HG03558 (cell line): ENCODE measurements at regions not wholly inside any gene's neighbourhood (a gene's known extent, or its start where the extent isn't known, plus 50 kb on each side); places are given as distances from the start of the nearest gene placed in this dataset.
"Not testable (repeated sequence)": the region's sequence is repeated elsewhere in the genome, so short reads cannot be mapped to it uniquely, and the experiment has no call there.

Experiments used
- ATAC-seq: cut with Tn5 transposase; IDR thresholded peaks from one replicate; pipeline ENCODE4 v1.9.1; 2021; ENCODE audit warnings: moderate number of reproducible peaks; ENCODE audit not compliant: unreplicated experiment; ENCODE audit errors: extremely low read depth

DNA sequence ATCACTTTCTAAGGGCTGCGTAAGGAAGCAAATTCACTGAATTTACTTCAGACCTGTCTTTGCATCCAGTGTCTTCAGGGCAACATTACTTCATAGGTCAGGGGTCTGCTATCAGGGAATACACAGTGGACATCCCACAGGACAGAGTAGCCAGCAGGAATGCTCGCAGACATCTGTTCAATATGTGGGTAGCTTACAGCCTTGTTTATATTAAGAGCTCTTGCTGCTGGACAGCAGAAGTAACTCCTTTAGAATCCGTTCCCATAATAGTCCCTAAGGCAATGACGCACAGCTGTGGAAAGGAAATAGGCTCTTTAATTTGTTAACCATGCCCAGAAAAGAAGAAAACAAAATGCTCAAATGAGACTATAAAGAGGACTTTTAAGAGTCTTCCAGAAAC, 198.7 kb downstream of the MOXD1 start:
- ATAC-seq = no peak

GRCh38 chr6:132199343-132199742, 201.9 kb downstream of the MOXD1 start:
- no peak for ATAC-seq

DNA sequence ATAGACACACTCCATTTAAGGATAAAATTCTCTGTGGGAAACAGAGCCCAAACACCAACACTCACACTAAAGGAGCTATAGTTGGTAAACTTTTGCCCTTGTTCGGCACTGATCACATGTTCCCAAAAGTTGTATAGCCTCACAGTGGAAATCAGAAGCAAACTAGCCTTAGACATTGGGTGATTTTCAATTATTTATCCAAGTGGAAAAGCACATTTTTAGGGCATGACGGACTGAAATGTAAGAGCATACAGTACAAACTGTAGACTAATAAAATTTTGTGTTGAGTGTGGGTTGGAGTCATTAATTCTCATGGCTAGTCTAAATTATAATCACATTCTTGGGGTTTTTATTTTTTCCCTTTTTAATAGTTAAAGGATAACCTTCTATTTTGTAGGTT, 202.4 kb downstream of the MOXD1 start:
- no peak for ATAC-seq

- no peak for ATAC-seq
These were observed 203.2 kb downstream of the MOXD1 start for GRCh38 chr6:132198040-132198439.

DNA sequence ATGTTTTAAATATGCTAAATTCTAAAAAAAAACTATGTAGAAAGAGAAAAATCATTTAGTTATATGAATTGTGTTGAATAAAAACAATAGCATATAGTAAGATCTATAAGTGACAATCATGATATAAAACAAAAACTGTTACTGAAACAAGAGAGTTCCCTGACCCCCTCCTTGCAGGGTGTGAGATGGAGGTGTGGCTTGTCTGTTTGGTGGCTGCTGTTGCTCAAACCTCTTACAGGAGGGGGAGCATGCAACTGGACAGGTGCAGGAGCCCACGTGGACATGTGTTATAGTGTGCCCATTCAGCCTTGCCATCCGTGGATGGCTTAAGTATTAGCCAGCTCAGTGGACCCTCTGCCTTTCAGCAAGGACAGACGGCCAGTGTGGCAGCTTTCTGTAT, 206.7 kb downstream of the MOXD1 start:
- ATAC-seq = no peak

DNA sequence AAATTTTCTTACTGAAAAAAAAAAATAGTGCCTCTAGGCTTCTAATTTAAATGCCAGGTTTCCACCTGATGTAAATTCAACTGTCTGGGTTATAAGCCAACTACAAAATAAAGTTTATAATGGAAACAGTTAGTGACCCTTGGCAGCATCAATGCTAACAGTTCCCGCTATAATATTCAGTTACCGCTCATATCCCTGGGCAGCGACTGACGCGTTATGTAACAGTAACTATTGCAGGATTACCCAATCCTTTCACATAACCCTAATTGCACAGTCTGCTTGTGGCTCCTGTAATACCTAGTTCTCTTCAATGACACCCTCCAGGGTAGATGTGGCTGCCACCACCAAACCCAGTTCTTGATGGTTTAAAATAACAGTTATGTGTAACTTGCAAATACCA, 208.6 kb downstream of the MOXD1 start:
- no peak for ATAC-seq

DNA sequence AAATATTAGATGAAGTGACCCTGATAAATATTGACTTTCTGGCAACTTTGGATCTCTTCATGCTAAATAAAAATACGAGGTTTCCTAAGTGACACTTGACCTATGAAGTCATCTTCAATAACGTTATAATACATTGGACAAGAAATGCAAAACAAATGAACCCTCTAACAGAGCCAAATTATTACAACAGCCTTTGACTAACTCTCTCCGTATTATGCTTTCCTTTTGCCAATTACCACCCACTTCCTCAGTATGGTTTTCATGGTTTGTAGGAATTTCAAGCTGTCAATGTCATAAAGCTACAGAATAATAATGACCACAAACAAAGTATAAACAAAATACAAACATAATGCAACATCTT, 210.5 kb downstream of the MOXD1 start:
- ATAC-seq = no peak

- ATAC-seq = no peak
These were observed 211.0 kb downstream of the MOXD1 start for GRCh38 chr6:132190097-132190814.

DNA sequence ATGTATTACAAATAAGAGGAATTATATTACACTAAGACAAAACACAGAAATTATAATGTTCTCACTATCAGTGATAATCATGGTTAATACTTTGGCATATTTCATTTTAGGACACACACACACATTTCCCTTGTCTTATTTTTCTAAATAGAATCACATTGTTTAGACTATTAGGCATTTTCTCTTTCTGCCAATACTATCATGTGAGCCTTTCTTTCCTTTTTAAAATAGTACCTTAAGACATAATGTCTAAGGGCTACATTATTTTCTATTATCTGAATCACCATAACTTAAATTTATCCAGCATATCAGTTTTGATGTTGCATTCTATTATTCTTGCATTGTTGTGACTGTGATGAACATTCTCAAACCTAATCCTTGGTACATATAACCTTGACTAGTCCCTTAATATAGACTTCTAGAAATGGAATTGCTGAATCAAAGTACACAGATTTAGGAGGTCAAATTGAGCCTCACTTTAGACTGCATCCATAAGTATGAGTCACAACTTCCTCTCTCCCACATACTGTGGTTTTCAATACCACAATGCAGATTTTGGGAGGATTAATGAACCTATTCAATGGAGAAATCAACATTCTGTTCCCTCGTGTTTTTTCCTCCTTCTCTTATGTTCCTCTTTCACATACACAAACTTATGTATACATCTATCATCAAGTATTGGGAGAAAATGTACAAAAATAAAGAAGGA, 212.6 kb downstream of the MOXD1 start:
- no peak for ATAC-seq

DNA sequence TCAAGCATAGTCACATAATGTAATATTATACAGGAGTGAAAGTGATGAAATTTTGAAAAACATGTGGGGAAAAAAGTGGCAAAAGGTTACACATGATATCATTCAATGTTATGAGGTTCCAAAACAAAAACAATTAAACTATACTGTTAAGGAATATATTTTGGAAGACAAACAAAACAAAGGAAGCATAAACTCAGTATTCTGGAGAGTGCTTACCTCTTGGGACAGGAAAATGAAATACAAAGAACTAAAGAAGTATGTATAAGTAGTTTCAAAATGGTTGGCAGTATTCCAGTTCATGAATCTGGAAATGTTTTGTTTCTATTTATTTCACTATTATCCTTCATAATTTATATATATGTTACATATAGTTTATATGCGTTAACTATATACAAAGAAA, 213.5 kb downstream of the MOXD1 start:
- ATAC-seq = no peak

GRCh38 chr6:132184966-132185365, 216.3 kb downstream of the MOXD1 start:
- ATAC-seq = not testable (repeated sequence)

GRCh38 chr6:132179955-132180354, 221.3 kb downstream of the MOXD1 start:
- ATAC-seq = no peak

DNA sequence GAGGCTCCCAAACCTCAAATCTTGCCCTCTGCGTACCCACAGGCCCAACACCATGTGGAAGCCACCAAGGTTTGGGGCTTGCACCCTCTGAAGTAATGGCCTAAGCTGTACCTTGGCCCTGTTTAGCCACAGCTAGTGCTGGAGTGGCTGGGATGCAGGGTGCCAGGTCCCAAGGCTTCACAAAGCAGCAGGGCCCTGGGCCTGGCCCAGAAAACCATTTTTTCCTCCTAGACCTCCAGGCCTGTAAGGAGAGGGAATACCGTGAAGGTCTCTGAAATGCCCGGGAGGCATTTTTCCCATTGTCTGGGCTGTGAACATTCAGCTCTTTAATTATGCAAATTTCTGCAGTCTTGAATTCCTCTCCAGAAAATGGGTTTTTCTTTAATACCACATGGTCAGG, 223.7 kb upstream of the CCN2 start:
- ATAC-seq = no peak

DNA sequence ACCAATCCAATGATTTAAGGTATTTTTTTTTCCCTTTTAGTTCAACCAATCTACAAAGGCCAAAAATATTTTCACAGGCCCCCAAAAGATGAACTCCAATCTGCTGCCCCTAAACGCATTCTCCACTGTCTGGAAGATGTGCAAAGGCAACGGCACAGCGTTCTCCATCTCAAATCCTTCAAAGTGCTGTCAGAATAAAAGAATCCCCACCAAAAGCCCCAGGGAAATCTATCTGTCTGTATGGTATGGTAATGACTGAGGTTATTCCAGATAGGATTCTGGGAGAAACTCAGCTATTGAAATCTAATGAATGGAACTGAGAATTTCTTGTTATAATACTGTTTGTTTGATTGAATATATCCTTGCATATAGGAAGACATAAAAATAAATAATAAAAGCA, 217.8 kb upstream of the CCN2 start:
- no peak for ATAC-seq

DNA sequence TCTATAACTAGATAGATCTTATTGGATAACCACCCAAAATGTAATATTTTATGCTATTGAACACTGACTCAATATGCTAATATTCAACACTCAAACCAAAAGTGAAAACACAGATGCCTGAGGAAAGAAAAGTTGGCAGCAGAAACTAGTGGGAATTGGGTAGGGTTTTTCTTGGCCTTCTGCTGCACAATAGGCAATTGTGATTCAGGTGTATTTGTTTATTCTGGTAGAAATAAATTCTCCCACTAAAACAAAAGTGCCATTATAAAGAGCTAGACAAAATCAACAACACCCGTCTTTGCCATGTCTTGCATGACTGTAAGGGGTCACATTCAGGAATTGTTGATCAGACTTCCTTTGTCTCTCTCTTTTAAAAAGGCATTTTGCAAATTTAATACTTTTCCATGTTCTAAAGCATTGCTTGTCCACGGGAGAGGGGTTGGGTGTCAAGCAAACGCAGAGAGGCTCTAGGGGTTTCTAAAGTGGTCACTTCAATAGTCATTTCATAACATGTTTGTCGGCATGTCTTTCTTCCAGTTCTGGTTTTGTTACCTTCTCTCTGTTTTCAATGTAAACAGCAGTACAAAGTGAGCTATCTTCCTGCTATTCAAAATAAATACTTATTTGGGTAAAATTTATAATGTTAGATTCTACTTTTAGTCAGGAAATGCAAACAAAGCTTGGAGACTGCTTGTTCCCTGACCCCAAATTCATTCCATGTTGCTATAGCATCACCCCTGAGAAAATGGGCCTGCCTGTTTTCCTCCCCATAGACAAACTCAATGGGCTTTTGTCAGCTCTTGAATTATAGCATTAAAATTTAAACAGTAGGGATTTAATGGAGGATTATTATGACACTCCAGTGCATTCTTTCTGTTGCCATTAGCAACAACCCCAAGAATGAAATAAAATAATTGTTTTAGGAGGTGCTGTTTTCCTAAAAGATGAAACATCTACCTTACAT, 217.0 kb upstream of the CCN2 start:
- ATAC-seq = no peak

DNA sequence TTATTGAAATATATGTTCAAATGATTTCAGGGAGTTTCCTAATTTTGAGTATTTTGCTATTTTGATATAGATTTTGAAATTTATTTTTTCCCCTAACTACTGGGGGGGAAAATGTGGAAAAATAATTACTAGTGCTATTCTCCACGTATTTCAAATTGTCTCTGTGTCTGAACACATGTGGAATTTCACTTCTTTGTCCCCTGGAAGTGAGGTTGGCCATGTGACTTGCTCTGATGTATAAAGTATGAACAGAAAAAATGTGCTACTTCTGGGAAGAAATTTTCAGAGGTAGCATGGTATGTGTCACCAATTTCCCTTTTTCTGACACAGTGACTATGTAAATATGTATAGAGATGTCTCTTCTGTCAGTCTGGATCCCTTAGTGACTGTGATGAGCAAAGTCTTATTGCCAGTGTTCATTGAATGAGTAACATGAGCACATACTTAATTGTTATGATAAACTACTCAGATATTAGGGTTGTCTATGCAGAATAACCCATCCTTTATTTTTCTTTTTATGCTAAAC, 215.4 kb upstream of the CCN2 start:
- ATAC-seq = no peak

GRCh38 chr6:132165677-132166076, 214.5 kb upstream of the CCN2 start:
- no peak for ATAC-seq

- no peak for ATAC-seq
These were observed 210.1 kb upstream of the CCN2 start for GRCh38 chr6:132161283-132161682.

GRCh38 chr6:132153221-132153898, 202.2 kb upstream of the CCN2 start:
- no peak for ATAC-seq

DNA sequence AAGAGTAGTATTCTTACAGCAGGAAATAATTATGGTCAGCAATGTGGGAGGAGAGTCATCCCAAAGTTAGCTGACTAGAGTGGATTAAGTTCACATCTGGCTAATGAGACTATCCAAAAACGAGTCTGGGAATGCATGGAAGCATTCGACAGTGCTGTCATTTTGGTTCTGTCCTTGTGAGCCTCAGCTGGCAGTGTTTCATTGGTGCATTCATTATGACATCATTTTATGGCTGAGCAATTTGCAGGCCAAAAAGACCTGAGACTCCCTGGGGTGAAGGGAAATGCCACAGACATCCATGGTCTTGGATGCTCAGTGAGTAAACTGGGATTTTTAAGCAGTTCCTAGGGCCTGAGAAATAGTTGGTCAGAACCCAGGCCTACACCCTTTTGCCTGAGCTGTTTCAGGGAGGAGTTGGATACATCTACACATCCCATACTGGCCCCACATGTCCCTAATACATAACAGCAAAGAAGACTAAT, 196.4 kb upstream of the CCN2 start:
- no peak for ATAC-seq
